ENCODE measurements at regions not wholly inside any gene's neighbourhood (a gene's known extent, or its start where the extent isn't known, plus 50 kb on each side); places are given as distances from the start of the nearest gene placed in this dataset.

DNA sequence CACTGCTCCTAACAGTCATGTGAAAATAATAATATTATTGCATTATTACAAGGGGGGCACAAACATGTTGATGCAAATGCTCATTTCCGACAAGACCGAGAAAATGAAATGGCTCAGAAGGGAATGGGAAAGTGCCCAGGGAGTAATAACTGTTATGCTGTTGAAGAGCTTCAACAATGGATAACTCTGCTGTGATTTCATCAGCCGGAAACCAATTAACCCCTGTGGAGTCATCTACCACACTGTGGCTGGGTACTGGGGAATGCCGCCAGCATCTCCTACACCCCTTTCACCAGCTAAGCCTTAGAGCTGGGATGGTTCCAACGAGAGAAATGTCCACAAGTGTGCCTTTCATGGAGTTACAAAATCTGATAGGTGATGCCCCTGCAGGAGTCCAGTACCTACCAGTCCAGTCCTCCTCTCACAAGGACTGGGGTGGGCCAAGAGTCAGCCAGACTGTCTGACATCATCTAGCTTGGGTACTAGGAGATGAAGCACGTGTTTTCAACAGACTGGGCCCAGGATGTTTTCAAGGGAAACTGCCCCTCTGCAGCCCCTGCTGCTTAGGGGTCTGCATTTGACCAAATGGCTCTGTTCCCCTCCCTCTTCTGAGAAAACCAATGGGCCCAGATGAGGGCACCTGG, 509.3 kb upstream of the CCDC196 start:
- TF ChIP-seq EZH2phosphoT487 (IDR thresholded peaks at IDR 0.05; ENCODE audit: low read depth): no peak
- TF ChIP-seq CTCF (IDR thresholded peaks at IDR 0.05; ENCODE audit: low read depth, low read length): no peak
